ENCODE measurements at regions not wholly inside any gene's neighbourhood (a gene's known extent, or its start where the extent isn't known, plus 50 kb on each side); places are given as distances from the start of the nearest gene placed in this dataset.

DNA sequence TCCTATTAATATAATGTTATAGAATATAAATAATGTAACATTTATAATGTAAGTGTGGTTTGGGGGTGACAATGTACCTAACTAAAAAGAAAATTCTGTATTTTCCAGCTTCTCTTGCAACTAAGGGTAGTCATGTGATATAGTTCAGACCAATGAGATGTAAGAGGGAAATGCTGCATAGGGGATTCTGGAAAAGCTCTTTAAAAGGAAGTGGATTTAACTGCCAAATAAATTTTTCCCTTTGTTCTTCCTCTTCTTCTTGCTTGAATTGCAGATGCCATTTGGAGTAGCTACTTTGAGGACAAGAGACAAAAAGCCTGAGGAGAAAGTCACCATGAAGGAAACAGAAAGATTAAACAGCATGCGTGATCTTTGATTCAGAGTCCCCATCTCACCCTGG, 194.3 kb downstream of the PTEN start:
- no peak for DNase-seq (ENCODE audit: low read depth, low spot score)
- H3K4me3 ChIP-seq (ENCODE audit: low read length): no peak overlapping the region

DNA sequence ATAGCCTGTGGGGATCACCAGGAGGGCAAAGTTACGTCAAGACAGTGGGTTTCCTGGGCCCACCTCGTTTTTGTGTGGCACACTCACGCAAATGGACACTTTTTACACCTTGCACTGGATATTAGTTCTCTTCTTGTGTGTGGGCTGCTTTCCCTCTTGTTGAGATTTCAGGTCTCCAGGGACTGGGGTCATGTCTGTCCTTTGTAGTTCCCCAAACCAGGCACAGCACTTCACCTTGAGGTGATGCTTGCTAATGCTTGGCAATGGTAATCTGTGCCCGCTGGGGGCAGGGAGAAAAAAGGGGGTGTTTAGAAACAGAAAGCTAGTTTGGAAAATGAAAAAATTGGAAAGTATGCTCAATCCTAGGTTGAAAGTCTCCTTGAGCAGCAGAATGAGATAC, 195.3 kb downstream of the PTEN start:
- H3K4me3 ChIP-seq (ENCODE audit: low read length): no peak overlapping the region
- DNase-seq (ENCODE audit: low read depth, low spot score): no peak

DNA sequence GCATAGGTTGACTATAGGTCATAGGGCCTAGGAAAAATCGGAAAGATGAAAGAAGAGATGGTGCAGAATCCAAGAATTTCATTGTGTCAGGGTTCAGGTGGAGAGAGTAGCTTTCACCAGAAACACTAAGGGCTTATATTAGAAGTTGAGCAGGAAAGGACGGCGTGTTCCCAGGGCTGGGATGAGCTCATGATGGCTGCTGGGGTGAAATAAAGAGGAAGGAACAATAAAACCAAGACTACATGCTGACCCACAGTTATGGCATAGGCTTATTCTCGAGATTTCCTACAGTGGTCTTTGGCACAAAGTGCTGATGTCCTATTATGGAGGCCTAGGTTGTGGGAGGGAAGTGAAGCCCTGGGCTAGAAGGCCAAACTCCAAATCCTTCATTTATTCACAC, 195.8 kb downstream of the PTEN start:
- DNase-seq (ENCODE audit: low read depth, low spot score): no peak
- no peak overlapping the region for H3K4me3 ChIP-seq (ENCODE audit: low read length)

DNA sequence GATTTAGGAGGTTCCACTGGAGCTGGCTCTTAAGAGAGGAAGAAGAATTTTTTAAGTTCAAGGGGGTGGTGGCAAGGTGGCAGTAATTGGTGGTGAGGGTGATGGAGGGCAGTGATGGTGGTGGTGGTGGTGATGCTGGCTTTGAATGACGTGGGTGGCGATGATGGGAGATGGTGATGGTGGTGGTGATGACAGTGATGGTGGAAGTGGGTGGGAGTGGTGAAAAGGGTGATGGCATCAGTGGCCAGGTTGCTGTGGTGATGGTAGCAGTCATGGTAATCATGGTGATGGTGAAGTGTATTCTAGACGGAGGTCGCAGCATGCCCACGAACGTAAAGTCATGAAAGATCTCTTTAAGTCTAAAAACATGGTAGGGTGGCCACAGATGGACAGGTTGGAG, 197.3 kb downstream of the PTEN start:
- H3K4me3 ChIP-seq (ENCODE audit: low read length): no peak overlapping the region
- no peak for DNase-seq (ENCODE audit: low read depth, low spot score)

DNA sequence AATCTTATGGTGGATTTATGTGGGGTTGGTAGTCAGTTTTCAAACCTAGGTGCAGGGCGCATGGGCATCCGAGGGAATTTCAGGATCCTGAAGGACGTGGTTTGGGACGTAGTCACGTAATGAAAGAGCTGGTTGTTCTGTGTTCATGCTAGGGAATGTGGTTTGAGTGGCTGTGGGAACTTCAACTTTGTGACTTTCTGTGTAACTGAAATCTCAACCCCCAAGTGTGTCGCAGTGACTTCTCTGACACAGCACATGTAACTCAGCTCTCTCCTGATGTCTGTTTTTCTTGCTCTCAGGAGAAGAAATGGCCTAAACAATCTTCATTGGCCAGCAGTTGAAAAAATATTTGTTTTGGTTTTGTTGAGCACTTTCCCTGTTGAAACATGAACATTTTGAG, 199.0 kb downstream of the PTEN start:
- peak; percentile 81 for DNase-seq (ENCODE audit: low read depth, low spot score)
- H3K4me3 ChIP-seq (ENCODE audit: low read length): peak overlapping the region; percentile 20

DNA sequence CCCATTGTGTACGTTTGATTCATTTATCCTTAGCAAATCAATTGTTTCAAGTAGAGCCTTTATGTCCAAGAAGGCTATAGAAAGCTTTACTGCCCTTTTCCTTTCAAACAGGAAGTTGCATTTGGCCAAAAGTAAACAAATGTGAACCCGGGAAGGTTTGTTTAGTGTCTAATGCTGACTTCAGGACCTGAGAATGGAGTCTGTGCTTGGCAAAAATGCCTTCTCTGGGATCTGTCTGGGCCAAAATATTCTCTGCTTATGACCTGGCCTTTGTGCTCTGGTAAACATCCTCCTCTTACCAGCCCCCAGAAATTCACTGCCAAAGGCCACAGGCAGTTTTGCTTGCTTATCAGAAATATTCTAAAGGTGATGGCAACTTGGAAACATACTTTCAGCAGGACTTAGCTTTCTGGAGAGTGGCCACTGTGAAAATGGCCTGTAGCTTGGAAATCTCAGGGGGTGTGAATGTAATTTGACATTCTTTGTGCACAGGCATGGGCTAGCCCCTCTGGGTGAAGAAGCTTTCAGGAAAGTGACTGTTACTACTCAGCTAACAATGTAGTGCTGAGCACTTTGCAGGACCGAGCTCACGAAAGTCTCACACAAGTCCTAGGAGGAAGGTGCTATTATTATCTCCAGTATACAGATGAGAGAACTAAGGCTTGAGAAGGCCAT, 199.5 kb downstream of the PTEN start:
- no peak for DNase-seq (ENCODE audit: low read depth, low spot score)
- H3K4me3 ChIP-seq (ENCODE audit: low read length): no peak overlapping the region

DNA sequence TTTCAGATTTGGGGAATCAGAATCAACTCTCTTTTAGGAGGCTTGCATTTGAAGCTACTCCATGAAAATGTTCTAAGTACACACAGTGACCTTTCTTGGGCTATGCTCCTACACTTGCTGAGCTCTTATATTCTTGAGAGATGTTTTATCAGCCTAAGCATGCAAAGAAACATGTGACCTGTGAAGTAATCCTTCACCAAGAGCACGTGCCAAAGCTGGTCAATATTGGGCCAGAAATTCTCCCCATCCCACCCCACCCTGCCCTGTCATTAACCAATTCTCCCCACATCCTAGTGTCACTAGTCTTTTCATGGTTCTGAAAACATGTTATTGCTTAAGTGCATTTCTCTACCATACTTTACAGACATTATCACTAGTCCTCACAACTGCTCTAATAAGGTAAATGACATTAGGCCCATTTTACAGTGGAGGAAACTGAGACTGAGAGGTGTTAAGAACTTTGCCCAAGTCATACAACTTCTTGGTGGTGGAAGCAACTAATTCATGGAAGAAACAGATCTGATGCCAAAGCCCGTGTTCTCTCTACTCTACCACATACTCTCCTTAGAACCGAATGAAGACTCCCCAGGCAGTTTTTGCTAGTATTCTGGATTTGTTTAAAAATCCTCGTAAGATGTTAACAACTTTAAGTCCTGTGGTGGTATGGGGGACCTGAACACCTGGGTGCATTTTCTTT, 200.6 kb downstream of the PTEN start:
- no peak for DNase-seq (ENCODE audit: low read depth, low spot score)
- no peak overlapping the region for H3K4me3 ChIP-seq (ENCODE audit: low read length)

DNA sequence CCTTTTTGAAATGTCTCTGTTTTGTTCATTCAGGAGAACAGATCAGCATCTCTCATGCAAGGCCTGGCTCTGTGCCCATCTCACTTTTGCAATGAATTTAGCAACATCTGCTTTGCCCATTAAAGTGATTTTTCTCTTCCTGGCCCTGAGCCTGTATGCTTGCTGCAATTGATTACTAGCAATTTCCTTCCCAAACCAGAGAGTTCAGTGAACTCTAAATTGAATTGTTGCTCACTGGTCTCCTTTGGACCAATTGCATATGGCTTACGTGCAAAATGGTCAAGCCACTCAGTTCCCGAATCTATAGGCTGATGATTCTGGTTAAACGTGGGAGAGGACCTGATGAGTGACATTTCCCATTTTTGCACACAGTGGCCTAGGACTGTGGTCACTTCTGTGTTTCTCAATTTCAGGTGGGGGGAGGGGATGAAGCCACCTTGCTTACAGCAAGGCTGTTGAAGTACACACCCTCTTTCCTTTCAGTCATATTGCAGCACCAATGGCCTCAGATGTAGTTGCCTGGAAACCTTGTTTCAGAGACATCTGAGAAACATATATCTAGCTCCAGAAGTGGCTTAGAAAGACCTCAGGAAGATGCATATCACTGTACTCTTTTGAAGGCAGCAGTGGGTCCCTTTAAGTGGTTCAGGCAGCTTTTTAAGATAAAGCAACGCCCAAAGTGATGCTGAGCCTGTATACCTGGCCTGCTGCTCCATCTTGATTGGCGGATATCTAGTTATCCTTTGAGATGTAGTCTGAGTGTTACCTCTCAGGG, 201.4 kb downstream of the PTEN start:
- H3K4me3 ChIP-seq (ENCODE audit: low read length): no peak overlapping the region
- DNase-seq (ENCODE audit: low read depth, low spot score): peak; percentile 98

DNA sequence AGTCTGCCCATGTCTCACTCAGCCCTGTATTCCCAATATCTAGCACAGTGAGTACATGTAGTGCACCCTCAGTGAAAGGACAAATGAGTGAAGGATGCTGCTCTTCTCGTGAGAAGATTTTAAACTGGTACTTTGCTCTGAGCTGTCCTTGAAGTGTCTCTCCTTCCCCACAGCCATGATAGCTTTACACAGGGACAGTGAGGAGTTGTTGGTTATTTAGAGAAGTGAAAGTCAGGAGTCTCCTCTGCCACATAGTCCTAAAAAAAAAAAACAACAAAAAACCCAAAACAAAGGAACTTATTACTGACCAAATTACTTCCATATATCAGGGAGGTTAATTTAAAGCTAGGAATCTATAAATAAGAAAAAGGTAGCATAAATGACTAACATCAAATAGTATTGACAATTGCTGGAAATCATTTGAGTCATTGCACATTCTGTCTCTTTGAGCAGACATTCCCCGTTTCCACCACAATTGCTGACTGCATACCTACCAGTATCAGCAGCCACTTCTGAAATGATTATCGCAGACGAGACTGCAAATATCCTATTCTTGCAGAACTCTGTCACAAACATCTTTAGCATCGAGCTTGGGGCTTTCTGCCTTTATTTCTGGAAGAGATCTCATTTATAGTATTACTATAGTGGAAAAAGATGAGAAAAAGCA, 202.1 kb downstream of the PTEN start:
- no peak overlapping the region for H3K4me3 ChIP-seq (ENCODE audit: low read length)
- no peak for DNase-seq (ENCODE audit: low read depth, low spot score)

DNA sequence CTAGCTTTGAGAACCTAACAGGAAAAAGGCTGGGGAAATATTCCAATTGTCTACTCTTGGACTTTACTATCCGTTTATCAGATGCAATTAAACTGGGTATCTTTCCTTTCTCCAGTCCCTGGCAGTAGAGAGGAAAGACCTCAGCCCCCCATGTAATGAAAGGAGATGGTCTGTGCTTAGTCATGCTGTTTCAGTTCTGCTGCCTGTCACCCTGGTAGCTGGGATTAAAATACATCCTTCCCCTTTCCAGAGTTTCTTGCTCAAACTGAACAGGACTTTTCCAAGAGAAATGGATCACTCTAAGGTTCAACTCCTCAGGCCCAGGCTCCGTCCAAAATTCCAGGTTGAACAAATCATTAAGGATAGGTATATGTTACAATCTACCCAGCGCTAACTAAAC, 202.9 kb downstream of the PTEN start:
- DNase-seq (ENCODE audit: low read depth, low spot score): no peak
- H3K4me3 ChIP-seq (ENCODE audit: low read length): no peak overlapping the region

DNA sequence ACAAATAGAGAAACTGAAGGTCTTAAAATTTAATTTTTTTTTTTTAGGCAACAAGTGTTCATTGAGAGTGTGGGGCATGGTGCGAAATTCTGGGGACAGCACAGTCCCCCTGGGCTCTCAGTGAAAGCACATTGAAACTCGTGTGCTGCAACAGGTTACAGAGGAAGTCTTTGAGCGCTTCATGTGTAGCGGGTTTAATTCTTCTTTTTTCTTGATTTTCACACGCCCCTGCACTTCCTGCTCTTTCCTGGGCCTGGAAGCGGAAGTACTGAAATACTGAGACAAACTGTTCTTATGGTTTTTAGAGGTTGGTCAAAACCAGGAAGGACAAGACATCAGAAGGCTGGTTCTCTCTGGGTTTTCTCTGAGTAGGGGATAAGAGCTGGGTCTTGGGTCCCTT, 203.5 kb downstream of the PTEN start:
- peak; percentile 78 for DNase-seq (ENCODE audit: low read depth, low spot score)
- peak overlapping the region; percentile 15 for H3K4me3 ChIP-seq (ENCODE audit: low read length)

DNA sequence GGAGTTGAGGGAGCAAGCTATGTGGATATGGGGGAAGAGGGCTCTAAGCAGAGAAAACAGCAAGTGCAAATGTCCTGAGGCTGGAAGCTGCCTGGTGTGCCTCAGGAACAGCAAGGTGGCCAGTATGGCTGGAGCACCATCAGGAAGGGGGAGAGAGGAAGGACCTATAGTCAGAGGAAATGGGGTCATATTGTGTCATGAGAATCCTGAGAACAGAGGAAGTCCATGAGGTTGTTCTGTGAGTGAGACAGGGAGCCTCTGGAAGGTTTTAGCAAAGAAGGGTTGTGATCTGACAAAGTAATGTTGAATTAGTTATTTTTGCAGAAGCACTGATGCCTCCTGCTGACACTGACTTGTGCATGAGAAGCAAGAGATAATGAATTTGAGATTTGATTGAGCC, 204.3 kb downstream of the PTEN start:
- H3K4me3 ChIP-seq (ENCODE audit: low read length): no peak overlapping the region
- no peak for DNase-seq (ENCODE audit: low read depth, low spot score)

DNA sequence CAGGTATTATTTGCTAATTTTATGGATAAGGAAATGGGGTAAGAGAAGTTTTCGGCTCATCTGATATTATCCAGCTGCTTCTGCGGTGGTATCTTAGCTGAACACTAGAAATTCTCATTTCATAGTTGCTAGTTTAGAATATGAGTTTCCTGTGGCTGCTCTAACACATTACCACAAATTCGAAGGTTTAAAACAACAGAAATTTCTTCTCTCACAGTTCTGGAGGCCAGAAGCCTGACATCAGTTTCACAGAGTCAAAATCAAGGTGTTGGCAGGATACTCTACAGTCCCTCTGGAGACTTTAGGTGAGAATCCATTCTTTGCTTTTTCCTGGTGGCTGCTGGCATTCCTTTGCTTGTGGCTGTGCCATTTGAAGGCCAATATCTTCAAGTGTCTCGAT, 205.9 kb downstream of the PTEN start:
- DNase-seq (ENCODE audit: low read depth, low spot score): no peak
- H3K4me3 ChIP-seq (ENCODE audit: low read length): no peak overlapping the region

DNA sequence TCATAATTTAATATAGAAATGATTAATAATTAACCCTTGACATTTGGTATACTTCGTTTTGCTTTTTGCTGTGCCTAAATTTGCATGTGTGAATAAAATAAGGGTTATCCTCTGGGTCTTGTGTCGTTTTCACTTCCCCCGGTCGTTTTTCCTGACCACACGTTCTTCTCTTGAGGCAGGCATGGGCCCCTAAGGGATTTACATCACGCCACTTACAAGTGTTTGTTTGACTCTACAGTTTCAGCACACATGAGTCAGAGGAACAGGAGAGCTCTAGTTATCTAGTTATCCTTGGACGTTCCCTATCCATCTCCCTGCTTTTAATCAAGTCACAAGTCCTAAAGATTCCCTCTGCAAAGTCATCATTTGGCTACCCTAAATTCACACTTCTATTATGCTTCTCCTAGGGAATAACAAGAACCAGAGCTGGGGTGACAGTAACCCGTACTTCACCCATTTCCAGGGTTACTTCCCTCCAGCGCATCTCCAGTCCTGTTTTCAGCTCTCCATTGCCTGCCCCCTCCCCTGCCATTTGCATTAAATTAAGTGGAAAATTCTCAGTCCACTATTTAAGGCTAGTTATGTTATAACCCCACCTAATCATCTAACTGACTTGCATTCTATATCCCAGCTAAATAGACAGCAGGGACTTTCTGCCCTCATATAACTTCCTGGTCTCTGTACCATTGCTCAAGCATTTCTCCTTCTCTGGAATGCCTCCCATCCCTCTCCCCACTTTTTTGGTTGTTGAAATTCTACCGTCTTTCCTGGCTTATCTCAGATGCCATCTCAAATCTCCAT, 206.9 kb downstream of the PTEN start:
- no peak overlapping the region for H3K4me3 ChIP-seq (ENCODE audit: low read length)
- DNase-seq (ENCODE audit: low read depth, low spot score): no peak

DNA sequence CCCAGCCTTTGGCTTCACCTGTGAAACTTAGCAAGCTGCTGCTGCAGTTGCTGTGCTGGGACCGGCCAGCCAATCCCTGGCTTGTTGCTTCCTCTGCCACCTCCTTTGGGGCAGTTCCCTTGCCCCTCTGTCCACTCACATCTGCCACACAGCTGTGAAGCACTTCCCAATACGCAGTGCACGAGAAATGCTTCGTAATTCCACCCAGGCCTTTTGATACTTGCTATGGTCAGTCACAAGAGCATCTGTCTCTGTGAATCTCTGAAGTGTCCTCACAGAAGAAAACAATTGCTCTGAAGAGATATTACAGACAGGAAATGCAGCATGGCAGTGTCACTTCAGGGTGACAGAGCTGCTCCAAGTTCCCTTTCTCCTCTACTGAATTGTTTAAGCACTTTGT, 208.5 kb downstream of the PTEN start:
- no peak overlapping the region for H3K4me3 ChIP-seq (ENCODE audit: low read length)
- DNase-seq (ENCODE audit: low read depth, low spot score): no peak

DNA sequence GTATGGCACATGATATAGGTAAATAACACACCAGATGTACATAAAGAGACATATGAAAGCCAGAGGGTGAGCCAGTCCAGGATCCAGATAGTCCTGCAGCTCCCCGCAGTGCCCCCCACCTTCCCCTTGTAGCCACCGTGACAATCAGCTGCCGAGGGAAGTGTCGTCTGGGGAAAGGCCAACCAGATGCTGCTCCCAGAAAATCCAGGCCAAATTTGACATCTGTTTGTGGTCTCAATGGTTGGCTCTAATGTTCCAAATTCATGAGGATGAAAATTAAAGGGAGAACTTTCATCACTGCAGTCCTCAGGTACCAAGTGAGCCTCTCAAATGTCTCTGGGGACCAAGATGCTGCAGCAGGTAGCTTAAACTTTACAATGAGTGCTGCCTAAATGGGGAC, 210.3 kb downstream of the PTEN start:
- no peak for DNase-seq (ENCODE audit: low read depth, low spot score)
- H3K4me3 ChIP-seq (ENCODE audit: low read length): no peak overlapping the region

DNA sequence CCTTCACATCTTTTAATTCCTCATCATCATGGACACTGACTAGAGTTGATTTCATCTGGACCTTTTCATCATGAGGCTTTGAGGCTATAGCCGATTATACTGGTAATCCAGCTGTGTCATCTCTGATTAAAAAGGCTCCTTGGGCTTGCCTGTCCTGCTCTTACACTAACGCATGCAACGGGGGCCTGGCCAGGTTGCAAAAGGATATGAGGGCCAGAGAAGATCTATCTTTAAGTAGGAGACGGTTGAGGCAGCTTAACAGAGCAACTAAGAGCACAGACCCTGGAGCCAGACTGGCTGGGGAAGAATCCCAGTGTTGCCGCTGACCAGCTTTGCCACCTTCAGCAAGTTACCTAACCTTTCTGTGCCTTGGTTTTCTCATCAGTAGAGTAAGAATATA, 211.5 kb downstream of the PTEN start:
- no peak for DNase-seq (ENCODE audit: low read depth, low spot score)
- H3K4me3 ChIP-seq (ENCODE audit: low read length): no peak overlapping the region

DNA sequence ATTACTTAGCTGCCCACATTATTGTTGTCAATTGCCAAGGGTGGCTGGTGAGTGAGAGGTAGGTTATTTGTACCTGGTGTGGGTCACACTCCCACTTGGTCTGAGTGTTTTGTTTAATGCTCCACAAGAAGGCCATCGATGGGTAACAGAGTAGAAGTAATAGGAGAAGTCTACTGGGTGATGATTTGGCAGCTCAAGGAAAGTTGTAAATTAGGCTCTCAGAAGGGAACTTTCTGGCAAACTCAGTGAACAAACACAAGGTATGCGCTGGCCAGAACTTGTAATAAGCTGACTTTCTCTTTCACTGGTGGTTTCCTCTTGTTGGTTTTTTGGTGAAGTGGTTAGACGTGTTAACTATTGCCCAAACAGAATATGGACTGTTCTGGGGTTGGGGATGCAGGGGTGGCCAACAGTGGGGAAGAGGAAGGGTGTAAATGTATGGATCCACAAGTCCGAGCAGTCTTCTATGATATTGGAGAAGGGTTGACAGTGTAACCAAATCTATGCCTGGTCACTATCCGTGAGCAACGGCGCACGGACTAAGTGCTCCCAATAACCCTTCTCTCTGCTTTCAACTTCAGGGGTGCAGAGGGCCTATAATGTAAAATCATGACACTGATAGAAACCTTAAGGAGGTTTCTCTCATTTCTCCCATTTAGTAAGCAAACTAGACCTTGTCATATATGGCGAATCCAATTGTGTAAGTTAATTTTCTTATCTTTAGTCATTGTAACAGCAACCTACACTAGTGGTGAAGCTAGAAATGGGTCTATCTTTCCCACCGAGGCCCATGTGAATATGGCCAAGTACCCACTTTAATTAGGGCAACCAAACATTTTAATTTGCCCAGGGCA, 212.8 kb downstream of the PTEN start:
- no peak overlapping the region for H3K4me3 ChIP-seq (ENCODE audit: low read length)
- DNase-seq (ENCODE audit: low read depth, low spot score): no peak
